ENCODE measurements at regions not wholly inside any gene's neighbourhood (a gene's known extent, or its start where the extent isn't known, plus 50 kb on each side); places are given as distances from the start of the nearest gene placed in this dataset.

DNA sequence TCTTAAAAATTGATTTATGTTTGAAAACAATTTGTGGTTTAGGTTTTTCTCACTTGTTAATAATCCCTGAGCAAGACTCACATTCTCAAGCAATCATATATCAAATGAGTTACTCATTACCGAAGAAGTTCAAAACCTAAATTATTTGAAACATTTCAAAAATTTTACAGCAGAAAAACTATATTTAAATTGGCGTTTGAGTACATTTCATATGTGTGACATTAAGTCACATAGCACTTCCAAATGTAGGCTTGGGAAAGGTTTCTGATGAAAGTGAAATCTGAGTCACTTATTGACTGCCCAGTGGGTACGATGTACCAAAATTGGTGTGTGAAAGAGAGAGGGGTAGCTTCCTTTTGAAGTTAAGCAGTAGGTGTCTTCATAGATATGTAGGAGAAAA, 411.4 kb upstream of the SGCD start:
- H4K20me1 ChIP-seq (ENCODE audit: insufficient read depth, low read length) = no peaks in the 10 kb centered on the region
- H3K36me3 ChIP-seq (ENCODE audit: insufficient read depth, low read length) = no peaks in the 10 kb centered on the region
- no peak overlapping the region for H2AFZ ChIP-seq (ENCODE audit: low read length)
- no peak for TF ChIP-seq CTCF (conservative IDR thresholded peaks at IDR 0.05; ENCODE audit: low read length)
- TF ChIP-seq EZH2phosphoT487 (IDR thresholded peaks at IDR 0.05; ENCODE audit: borderline replicate concordance, low read depth, low read length) = no peak
- DNase-seq (ENCODE audit: low spot score) = no peak
- no peaks in the 10 kb centered on the region; the same call in 1 of the 2 replicates for H3K9me2 ChIP-seq (ENCODE audit: insufficient read depth, low read length)
- CTCF ChIA-PET (ENCODE audit: unreplicated experiment) = no interaction called here
- no peaks in the 10 kb centered on the region for H3K4me1 ChIP-seq (ENCODE audit: insufficient read depth, low read length, poor library complexity, severe bottlenecking)
- no peak overlapping the region for H3K27ac ChIP-seq (ENCODE audit: low read depth, low read length, poor library complexity, severe bottlenecking)
- BruUV-seq (replicated peaks) = no TSS peak
- no peak overlapping the region for H3K4me2 ChIP-seq (ENCODE audit: low read length)
- POLR2A ChIA-PET = no interaction called here
- H3K79me2 ChIP-seq (ENCODE audit: insufficient read depth, low read depth, low read length) = no peaks in the 10 kb centered on the region
- no peak overlapping the region for H3K4me3 ChIP-seq (ENCODE audit: low read depth, low read length, poor library complexity, severe bottlenecking)
- no peaks in the 10 kb centered on the region for H3K9me3 ChIP-seq (ENCODE audit: low read length)
- intact Hi-C loops (cut with micrococcal nuclease; ENCODE audit: unreplicated experiment) = no loop called here

DNA sequence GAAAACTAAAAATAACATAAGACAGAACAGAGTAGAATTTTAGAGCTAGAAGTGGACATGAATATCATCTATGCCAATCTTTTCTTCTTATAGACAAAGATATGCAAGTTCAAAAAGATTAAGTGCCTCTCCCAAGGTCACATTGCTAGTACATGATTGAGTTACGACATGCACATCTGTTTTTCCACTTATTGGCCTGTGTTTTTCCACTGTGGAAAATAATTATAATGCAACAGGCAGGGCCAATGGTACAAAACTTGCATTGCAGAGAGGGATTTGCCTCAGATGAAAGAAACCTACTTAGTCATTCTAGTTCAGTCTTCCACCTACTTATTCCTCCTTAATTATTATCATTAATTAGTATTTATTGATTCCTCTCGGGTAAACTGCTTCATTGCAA, 407.8 kb upstream of the SGCD start:
- Histone ChIP-seq H3K4me3 (ENCODE audit: low read depth, low read length, poor library complexity, severe bottlenecking) (no peak overlapping the region), H3K9me3 (ENCODE audit: low read length) (no peaks in the 10 kb centered on the region), H2AFZ (ENCODE audit: low read length) (no peak overlapping the region), H3K36me3 (ENCODE audit: insufficient read depth, low read length) (no peaks in the 10 kb centered on the region), H3K9me2 (ENCODE audit: insufficient read depth, low read length) (no peaks in the 10 kb centered on the region), H3K4me1 (ENCODE audit: insufficient read depth, low read length, poor library complexity, severe bottlenecking) (no peaks in the 10 kb centered on the region), H3K27ac (ENCODE audit: low read depth, low read length, poor library complexity, severe bottlenecking) (no peak overlapping the region), H3K79me2 (ENCODE audit: insufficient read depth, low read depth, low read length) (no peaks in the 10 kb centered on the region), H3K4me2 (ENCODE audit: low read length) (no peak overlapping the region), H4K20me1 (ENCODE audit: insufficient read depth, low read length) (no peaks in the 10 kb centered on the region)
- no TSS peak for BruUV-seq (replicated peaks)
- DNase-seq (ENCODE audit: low spot score) = no peak
- CTCF ChIA-PET (ENCODE audit: unreplicated experiment) = no interaction called here
- intact Hi-C loops (cut with micrococcal nuclease; ENCODE audit: unreplicated experiment) = no loop called here
- POLR2A ChIA-PET = no interaction called here
- TF ChIP-seq EZH2phosphoT487 (IDR thresholded peaks at IDR 0.05; ENCODE audit: borderline replicate concordance, low read depth, low read length) (no peak), CTCF (conservative IDR thresholded peaks at IDR 0.05; ENCODE audit: low read length) (no peak)

DNA sequence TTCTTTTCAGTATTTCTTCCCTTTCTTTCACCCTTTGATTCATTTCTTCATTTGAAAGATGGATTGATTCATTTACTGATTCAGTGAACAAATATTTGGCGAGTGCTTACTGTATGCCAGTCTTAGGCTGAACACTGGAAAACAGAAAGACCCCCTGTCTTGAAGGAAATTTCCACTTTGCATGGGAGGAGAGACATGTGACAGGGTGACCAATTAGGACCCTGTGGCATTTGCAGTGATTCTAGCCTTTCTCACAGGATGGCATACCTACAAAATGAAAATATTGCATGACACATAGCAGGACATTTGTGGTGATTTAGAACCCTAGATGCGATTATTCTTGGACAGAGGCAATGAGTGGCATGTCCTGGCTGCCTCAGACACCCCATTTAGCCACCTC, 407.2 kb upstream of the SGCD start:
- CTCF ChIA-PET (ENCODE audit: unreplicated experiment) = no interaction called here
- Histone ChIP-seq H3K36me3 (ENCODE audit: insufficient read depth, low read length) (no peaks in the 10 kb centered on the region), H3K4me2 (ENCODE audit: low read length) (no peak overlapping the region), H3K9me2 (ENCODE audit: insufficient read depth, low read length) (no peaks in the 10 kb centered on the region), H3K9me3 (ENCODE audit: low read length) (no peaks in the 10 kb centered on the region), H2AFZ (ENCODE audit: low read length) (no peak overlapping the region), H3K4me3 (ENCODE audit: low read depth, low read length, poor library complexity, severe bottlenecking) (no peak overlapping the region), H3K79me2 (ENCODE audit: insufficient read depth, low read depth, low read length) (no peaks in the 10 kb centered on the region), H4K20me1 (ENCODE audit: insufficient read depth, low read length) (no peaks in the 10 kb centered on the region), H3K27ac (ENCODE audit: low read depth, low read length, poor library complexity, severe bottlenecking) (no peak overlapping the region), H3K4me1 (ENCODE audit: insufficient read depth, low read length, poor library complexity, severe bottlenecking) (no peaks in the 10 kb centered on the region)
- POLR2A ChIA-PET = no interaction called here
- BruUV-seq (replicated peaks) = no TSS peak
- TF ChIP-seq EZH2phosphoT487 (IDR thresholded peaks at IDR 0.05; ENCODE audit: borderline replicate concordance, low read depth, low read length) (no peak), CTCF (conservative IDR thresholded peaks at IDR 0.05; ENCODE audit: low read length) (no peak)
- intact Hi-C loops (cut with micrococcal nuclease; ENCODE audit: unreplicated experiment) = no loop called here
- no peak for DNase-seq (ENCODE audit: low spot score)
